ENCODE measurements at regions not wholly inside any gene's neighbourhood (a gene's known extent, or its start where the extent isn't known, plus 50 kb on each side); places are given as distances from the start of the nearest gene placed in this dataset.

- TF ChIP-seq PKNOX1 (IDR thresholded peaks at IDR 0.05) (no peak), ZNF384 (IDR thresholded peaks at IDR 0.05) (no peak), FOXM1 (IDR thresholded peaks at IDR 0.05; ENCODE audit: borderline replicate concordance) (no peak), HDGF (IDR thresholded peaks at IDR 0.05; ENCODE audit: borderline replicate concordance) (no peak), TARDBP (IDR thresholded peaks at IDR 0.05) (no peak), SUZ12 (IDR thresholded peaks at IDR 0.05) (no peak)
Observed at GRCh38 chr6:145274083-145274482, 461.2 kb downstream of the EPM2A start.
